ENCODE measurements at regions not wholly inside any gene's neighbourhood (a gene's known extent, or its start where the extent isn't known, plus 50 kb on each side); places are given as distances from the start of the nearest gene placed in this dataset.

- TF ChIP-seq, protein P1, sequence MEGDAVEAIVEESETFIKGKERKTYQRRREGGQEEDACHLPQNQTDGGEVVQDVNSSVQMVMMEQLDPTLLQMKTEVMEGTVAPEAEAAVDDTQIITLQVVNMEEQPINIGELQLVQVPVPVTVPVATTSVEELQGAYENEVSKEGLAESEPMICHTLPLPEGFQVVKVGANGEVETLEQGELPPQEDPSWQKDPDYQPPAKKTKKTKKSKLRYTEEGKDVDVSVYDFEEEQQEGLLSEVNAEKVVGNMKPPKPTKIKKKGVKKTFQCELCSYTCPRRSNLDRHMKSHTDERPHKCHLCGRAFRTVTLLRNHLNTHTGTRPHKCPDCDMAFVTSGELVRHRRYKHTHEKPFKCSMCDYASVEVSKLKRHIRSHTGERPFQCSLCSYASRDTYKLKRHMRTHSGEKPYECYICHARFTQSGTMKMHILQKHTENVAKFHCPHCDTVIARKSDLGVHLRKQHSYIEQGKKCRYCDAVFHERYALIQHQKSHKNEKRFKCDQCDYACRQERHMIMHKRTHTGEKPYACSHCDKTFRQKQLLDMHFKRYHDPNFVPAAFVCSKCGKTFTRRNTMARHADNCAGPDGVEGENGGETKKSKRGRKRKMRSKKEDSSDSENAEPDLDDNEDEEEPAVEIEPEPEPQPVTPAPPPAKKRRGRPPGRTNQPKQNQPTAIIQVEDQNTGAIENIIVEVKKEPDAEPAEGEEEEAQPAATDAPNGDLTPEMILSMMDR (IDR thresholded peaks at IDR 0.05 in 8 of 11, conservative IDR thresholded peaks at IDR 0.05 in 3 of 11) = no peak
- no peak for TF ChIP-seq POLR2A (IDR thresholded peaks at IDR 0.05)
- TF ChIP-seq POLR2AphosphoS5 (IDR thresholded peaks at IDR 0.05) = no peak
Measured at GRCh38 chr16:17037499-17037898, 433.3 kb downstream of the XYLT1 start.
